Endothelial cell of umbilical vein (primary cell): ENCODE measurements at regions not wholly inside any gene's neighbourhood (a gene's known extent, or its start where the extent isn't known, plus 50 kb on each side); places are given as distances from the start of the nearest gene placed in this dataset.

Experiments
- BruUV-seq: library from RNA; stranded (reverse); fragments of 400-500 nt; replicated peaks from 2 replicates; lab custom pipeline; 2021; lab: Mats Ljungman, UMichigan
- CTCF ChIA-PET: fragments of 300-600, 350-600 bp; sonication (Branson Sonifier 250); formaldehyde crosslinking; loops from one replicate; lab custom pipeline; 2021; ENCODE audit warnings: antibody characterized with exemption, inconsistent platforms; lab: Charles Lee
- POLR2A ChIA-PET: fragments of 300-600, 350-600 bp; sonication (Branson Sonifier 250); formaldehyde crosslinking; loops from one replicate; lab custom pipeline; 2021; ENCODE audit warnings: antibody characterized with exemption, inconsistent platforms; lab: Charles Lee
- DNase-seq: peaks from one replicate; pipeline ENCODE4 v3.0.0-alpha.2; 2011; ENCODE audit warnings: low read depth, low spot score
- FAIRE-seq: peaks from 2 replicates; lab custom pipeline; 2011; peaks lifted over from hg19 to GRCh38; lab: Jason Lieb, UNC
- H2AFZ ChIP-seq: 2 replicates; pipeline ENCODE4 v1.6.0; 2012; ENCODE audit warnings: low read depth, low read length, control low read depth, inconsistent platforms
- H3K27ac ChIP-seq: 2 replicates; pipeline ENCODE4 v1.5.1; 2011; ENCODE audit warnings: low read depth, mild to moderate bottlenecking, control low read depth, low read length, moderate library complexity; ENCODE audit not compliant: insufficient read depth
- H3K27me3 ChIP-seq, 2 experiments: 2 replicates each; pipeline versions ENCODE4 v1.6.0 to v1.6.1; 2011; ENCODE audit warnings: low read length in 2 of 2, mixed read lengths in 1 of 2; ENCODE audit not compliant: control insufficient read depth in 2 of 2, insufficient read depth in 2 of 2
- H3K36me3 ChIP-seq, 2 experiments: 2 replicates in 1 of 2; 3 replicates in 1 of 2; pipeline ENCODE4 v1.5.1; 2011; ENCODE audit warnings: low read length in 2 of 2, mild to moderate bottlenecking in 1 of 2, moderate library complexity in 1 of 2; ENCODE audit not compliant: control insufficient read depth in 2 of 2, insufficient read depth in 2 of 2; ENCODE audit errors: extremely low read depth in 1 of 2
- H3K4me1 ChIP-seq: 3 replicates; pipeline ENCODE4 v1.5.1; 2011; ENCODE audit warnings: mild to moderate bottlenecking, low read length; ENCODE audit not compliant: control insufficient read depth, insufficient read depth; ENCODE audit errors: extremely low read depth
- H3K4me2 ChIP-seq: 2 replicates; pipeline ENCODE4 v1.6.1; 2011; ENCODE audit warnings: low read length, control low read depth, mixed read lengths; ENCODE audit not compliant: insufficient read depth
- H3K4me3 ChIP-seq, 3 experiments: fragments of 200-600 bp in 1 of 3; sonication (generic), shearing (Covaris generic) in 1 of 3; replicated peaks in 1 of 3; 2 replicates each; pipeline ENCODE4 v1.5.1; 2011 to 2016; ENCODE audit warnings: control low read depth in 3 of 3, low read length in 3 of 3, mild to moderate bottlenecking in 2 of 3, inconsistent platforms in 1 of 3, low read depth in 1 of 3, moderate library complexity in 1 of 3; ENCODE audit not compliant: insufficient read depth in 1 of 3
- H3K79me2 ChIP-seq: 2 replicates; pipeline ENCODE4 v1.6.0; 2012; ENCODE audit warnings: low read length, inconsistent platforms; ENCODE audit not compliant: control insufficient read depth, insufficient read depth
- H3K9ac ChIP-seq: replicated peaks from 2 replicates; pipeline ENCODE3; 2011; ENCODE audit warnings: low read length, control low read depth; ENCODE audit not compliant: insufficient read depth; ENCODE audit errors: extremely low read depth
- H3K9me1 ChIP-seq: replicated peaks from 3 replicates; pipeline ENCODE4 v1.6.0; 2011; ENCODE audit warnings: mild to moderate bottlenecking, low read length; ENCODE audit not compliant: control insufficient read depth, insufficient read depth; ENCODE audit errors: extremely low read depth
- H3K9me3 ChIP-seq: replicated peaks from 2 replicates; pipeline ENCODE4 v1.5.1; 2012; ENCODE audit warnings: low read length, inconsistent platforms; ENCODE audit not compliant: control insufficient read depth, insufficient read depth
- H4K20me1 ChIP-seq: replicated peaks from 2 replicates; pipeline ENCODE3; 2011; ENCODE audit warnings: mild to moderate bottlenecking, low read length; ENCODE audit not compliant: control insufficient read depth, insufficient read depth; ENCODE audit errors: extremely low read depth
- EZH2 ChIP-seq: IDR thresholded peaks from 2 replicates; pipeline ENCODE4 v1.6.1; 2012; ENCODE audit warnings: borderline replicate concordance, low read depth, mild to moderate bottlenecking, moderate library complexity, low read length, inconsistent platforms; ENCODE audit not compliant: severe bottlenecking
- FOS ChIP-seq: IDR thresholded peaks from 2 replicates; pipeline ENCODE4 v1.6.1; 2011; ENCODE audit warnings: mild to moderate bottlenecking, low read length, moderate library complexity, borderline replicate concordance; ENCODE audit not compliant: insufficient read depth
- GATA2 ChIP-seq: IDR thresholded peaks from 2 replicates; pipeline ENCODE4 v1.7.0; 2011; ENCODE audit warnings: low read depth, mild to moderate bottlenecking, moderate library complexity, mixed read lengths, low read length; ENCODE audit not compliant: insufficient read length, insufficient read depth
- JUN ChIP-seq: IDR thresholded peaks from 2 replicates; pipeline ENCODE4 v1.6.1; 2011; ENCODE audit warnings: borderline replicate concordance, low read depth; ENCODE audit not compliant: insufficient read length, insufficient read depth
- MAX ChIP-seq: IDR thresholded peaks from 2 replicates; pipeline ENCODE4 v1.6.1; 2011; ENCODE audit not compliant: insufficient read depth, insufficient read length
- MYC ChIP-seq: IDR thresholded peaks from one replicate; pipeline ENCODE4 v1.6.1; 2011; ENCODE audit warnings: mild to moderate bottlenecking, low read depth, low read length
- POLR2A ChIP-seq: IDR thresholded peaks from 2 replicates; pipeline ENCODE4 v1.6.1; 2012; ENCODE audit warnings: low read depth, mild to moderate bottlenecking, control low read depth, low read length
- POLR2AphosphoS5 ChIP-seq: IDR thresholded peaks from 2 replicates; pipeline ENCODE4 v1.6.1; 2012; ENCODE audit warnings: low read depth, mild to moderate bottlenecking, control low read depth, low read length, moderate library complexity; ENCODE audit not compliant: insufficient read depth
- dilution Hi-C: fragments of 300-500 bp; cut with MboI; formaldehyde crosslinking; loops from one replicate; pipeline ENCODE4 v1.15.0; 2019; ENCODE audit warnings: low sequenced_read_pairs; ENCODE audit not compliant: extremely low pct_ligation_motif_present
- intact Hi-C: fragments of 100-400 bp; cut with micrococcal nuclease; formaldehyde crosslinking; loops from one replicate; pipeline ENCODE4 v1.10.0; 2022
- TF ChIP-seq, protein P1 (sequence below), 2 donors: IDR thresholded peaks; 1 replicate in 1 of 2; 2 replicates in 1 of 2; pipeline ENCODE4 v1.5.1; 2011; ENCODE audit warnings: low read length in 2 of 2, mild to moderate bottlenecking in 2 of 2, moderate library complexity in 2 of 2, control low read depth in 1 of 2, inconsistent platforms in 1 of 2, low read depth in 1 of 2; ENCODE audit not compliant: insufficient read depth in 1 of 2; ENCODE audit errors: extremely low read depth in 1 of 2

GRCh38 chr4:30837861-30838260, 117.7 kb downstream of the PCDH7 start:
- CTCF ChIA-PET, result interaction anchor here (2.0 kb wide), 1 partner anchor 11 kb away, joined by 5 read pairs; no protein-coding TSS in a partner anchor
- Histone ChIP-seq H3K4me3 (no peak overlapping the region), H3K27ac (no peak overlapping the region), H3K9me3 (no peaks in the 10 kb centered on the region), H3K36me3 (no peaks in the 10 kb centered on the region), H3K4me2 (no peak overlapping the region), H2AFZ (no peak overlapping the region), H3K9ac (no peak overlapping the region), H3K27me3 (no peaks in the 10 kb centered on the region), H3K79me2 (no peaks in the 10 kb centered on the region), H4K20me1 (no peaks in the 10 kb centered on the region), H3K4me1 (no peaks in the 10 kb centered on the region), H3K9me1 (no peaks in the 10 kb centered on the region)
- intact Hi-C loops (no loop called here), dilution Hi-C loops (no loop called here)
- no peak for DNase-seq
- no peak for FAIRE-seq
- POLR2A ChIA-PET, result no interaction called here
- no peak for TF ChIP-seq POLR2AphosphoS5
- no peak for TF ChIP-seq JUN
- no peak for TF ChIP-seq EZH2
- no peak for TF ChIP-seq MAX
- no peak for TF ChIP-seq FOS
- BruUV-seq, result no TSS peak

- Histone ChIP-seq H3K4me1 (no peaks in the 10 kb centered on the region), H3K9me3 (no peaks in the 10 kb centered on the region), H3K4me3 (no peak overlapping the region), H3K27me3 (no peaks in the 10 kb centered on the region), H2AFZ (no peak overlapping the region), H3K9me1 (no peaks in the 10 kb centered on the region), H4K20me1 (no peaks in the 10 kb centered on the region), H3K4me2 (no peak overlapping the region), H3K9ac (no peak overlapping the region), H3K79me2 (no peaks in the 10 kb centered on the region), H3K36me3 (no peaks in the 10 kb centered on the region), H3K27ac (no peak overlapping the region)
- CTCF ChIA-PET, result interaction anchor here (2.0 kb wide), 1 partner anchor 11 kb away, joined by 5 read pairs; no protein-coding TSS in a partner anchor
- POLR2A ChIA-PET, result no interaction called here
- DNase-seq (no peak), FAIRE-seq (no peak)
- TF ChIP-seq POLR2AphosphoS5 (no peak), MAX (no peak), GATA2 (no peak), POLR2A (no peak), EZH2 (no peak), JUN (no peak), MYC (no peak), FOS (no peak)
- TF ChIP-seq, protein P1, sequence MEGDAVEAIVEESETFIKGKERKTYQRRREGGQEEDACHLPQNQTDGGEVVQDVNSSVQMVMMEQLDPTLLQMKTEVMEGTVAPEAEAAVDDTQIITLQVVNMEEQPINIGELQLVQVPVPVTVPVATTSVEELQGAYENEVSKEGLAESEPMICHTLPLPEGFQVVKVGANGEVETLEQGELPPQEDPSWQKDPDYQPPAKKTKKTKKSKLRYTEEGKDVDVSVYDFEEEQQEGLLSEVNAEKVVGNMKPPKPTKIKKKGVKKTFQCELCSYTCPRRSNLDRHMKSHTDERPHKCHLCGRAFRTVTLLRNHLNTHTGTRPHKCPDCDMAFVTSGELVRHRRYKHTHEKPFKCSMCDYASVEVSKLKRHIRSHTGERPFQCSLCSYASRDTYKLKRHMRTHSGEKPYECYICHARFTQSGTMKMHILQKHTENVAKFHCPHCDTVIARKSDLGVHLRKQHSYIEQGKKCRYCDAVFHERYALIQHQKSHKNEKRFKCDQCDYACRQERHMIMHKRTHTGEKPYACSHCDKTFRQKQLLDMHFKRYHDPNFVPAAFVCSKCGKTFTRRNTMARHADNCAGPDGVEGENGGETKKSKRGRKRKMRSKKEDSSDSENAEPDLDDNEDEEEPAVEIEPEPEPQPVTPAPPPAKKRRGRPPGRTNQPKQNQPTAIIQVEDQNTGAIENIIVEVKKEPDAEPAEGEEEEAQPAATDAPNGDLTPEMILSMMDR (IDR thresholded peaks at IDR 0.05; ENCODE audit: extremely low read depth in 1 of 2, insufficient read depth in 1 of 2, low read depth in 1 of 2, low read length in 2 of 2), result no peak
- no TSS peak for BruUV-seq
- intact Hi-C loops (no loop called here), dilution Hi-C loops (no loop called here)
These were observed 118.2 kb downstream of the PCDH7 start for GRCh38 chr4:30838331-30838730.
